Cardiac muscle cell (in vitro differentiated cells and primary cell): ENCODE measurements at regions not wholly inside any gene's neighbourhood (a gene's known extent, or its start where the extent isn't known, plus 50 kb on each side); places are given as distances from the start of the nearest gene placed in this dataset.

Experiments used
- DNase-seq, 2 donors: peaks; one replicate each; pipeline versions ENCODE4 v3.0.0 to v3.0.0-alpha.2; 2010 to 2017; ENCODE audit warnings: low read depth in 1 of 2, low spot score in 1 of 2
- H3K27ac ChIP-seq: fragments of 200-600 bp; sonication (generic); 2 replicates; pipeline ENCODE4 v1.5.1; 2016
- H3K27me3 ChIP-seq: fragments of 200-600 bp; sonication (generic); 2 replicates; pipeline ENCODE4 v1.6.0; 2016; ENCODE audit warnings: control low read depth
- H3K36me3 ChIP-seq: fragments of 200-600 bp; sonication (generic); 2 replicates; pipeline ENCODE4 v1.5.1; 2016; ENCODE audit warnings: control low read depth
- H3K4me1 ChIP-seq: fragments of 200-600 bp; sonication (generic); 2 replicates; pipeline ENCODE4 v1.8.1; 2017; ENCODE audit warnings: low read depth, mild to moderate bottlenecking, mixed run types
- H3K4me3 ChIP-seq: fragments of 200-600 bp; sonication (generic); 2 replicates; pipeline ENCODE4 v1.5.1; 2016; ENCODE audit warnings: mild to moderate bottlenecking
- H3K9me3 ChIP-seq: fragments of 200-600 bp; sonication (generic); 2 replicates; pipeline ENCODE4 v1.5.1; 2017; ENCODE audit warnings: low read depth, mild to moderate bottlenecking, control low read depth
- CTCF ChIP-seq: IDR thresholded peaks from 2 replicates; pipeline ENCODE4 v1.5.1; 2012; ENCODE audit warnings: low read depth, mild to moderate bottlenecking, low read length

- Histone ChIP-seq H3K36me3 (no peaks in the 10 kb centered on the region), H3K27me3 (peaks cover 3% of the 10 kb centered on the region), H3K27ac (no peak overlapping the region), H3K4me3 (no peak overlapping the region), H3K9me3 (no peaks in the 10 kb centered on the region), H3K4me1 (no peaks in the 10 kb centered on the region)
- no peak for DNase-seq
- TF ChIP-seq CTCF, result no peak
Observed at GRCh38 chr2:235191486-235191885, 239.7 kb downstream of the SH3BP4 start.

- H3K9me3 ChIP-seq, result no peaks in the 10 kb centered on the region
- H3K4me3 ChIP-seq, result no peak overlapping the region
- DNase-seq, result peak in 1 of 2 donors; percentile 42
- peaks cover 3% of the 10 kb centered on the region for H3K27me3 ChIP-seq
- no peaks in the 10 kb centered on the region for H3K36me3 ChIP-seq
- no peak overlapping the region for H3K27ac ChIP-seq
- no peaks in the 10 kb centered on the region for H3K4me1 ChIP-seq
- no peak for TF ChIP-seq CTCF
Observed at GRCh38 chr2:235191978-235192377, 240.2 kb downstream of the SH3BP4 start.

- Histone ChIP-seq H3K27ac (no peak overlapping the region), H3K9me3 (no peaks in the 10 kb centered on the region), H3K4me1 (no peaks in the 10 kb centered on the region), H3K27me3 (no peaks in the 10 kb centered on the region), H3K36me3 (no peaks in the 10 kb centered on the region), H3K4me3 (no peak overlapping the region)
- no peak for DNase-seq
- TF ChIP-seq CTCF, result no peak
Observed at GRCh38 chr2:235194351-235194750, 242.5 kb downstream of the SH3BP4 start.

- no peak for DNase-seq
- Histone ChIP-seq H3K27me3 (no peaks in the 10 kb centered on the region), H3K9me3 (no peaks in the 10 kb centered on the region), H3K36me3 (no peaks in the 10 kb centered on the region), H3K4me1 (no peaks in the 10 kb centered on the region), H3K27ac (no peak overlapping the region), H3K4me3 (no peak overlapping the region)
- TF ChIP-seq CTCF, result no peak
Observed at GRCh38 chr2:235194836-235195235, 243.0 kb downstream of the SH3BP4 start.

GRCh38 chr2:235195921-235196320, 244.1 kb downstream of the SH3BP4 start:
- TF ChIP-seq CTCF, result no peak
- Histone ChIP-seq H3K9me3 (no peaks in the 10 kb centered on the region), H3K27ac (no peak overlapping the region), H3K4me3 (no peak overlapping the region), H3K4me1 (no peaks in the 10 kb centered on the region), H3K27me3 (no peaks in the 10 kb centered on the region), H3K36me3 (no peaks in the 10 kb centered on the region)
- DNase-seq, result no peak

- H3K4me1 ChIP-seq, result no peaks in the 10 kb centered on the region
- TF ChIP-seq CTCF, result no peak
- no peak overlapping the region for H3K4me3 ChIP-seq
- no peaks in the 10 kb centered on the region for H3K36me3 ChIP-seq
- H3K27me3 ChIP-seq, result no peaks in the 10 kb centered on the region
- no peak for DNase-seq
- no peak overlapping the region for H3K27ac ChIP-seq
- H3K9me3 ChIP-seq, result no peaks in the 10 kb centered on the region
Observed at GRCh38 chr2:235199128-235199527, 247.3 kb downstream of the SH3BP4 start.
